Right lobe of liver (tissue), 6 donors: ENCODE measurements at regions not wholly inside any gene's neighbourhood (a gene's known extent, or its start where the extent isn't known, plus 50 kb on each side); places are given as distances from the start of the nearest gene placed in this dataset.

Experiments used
- ATAC-seq, 4 donors: fragments of 200-7000 bp; cut with Tn5 transposase; one replicate each; pipeline ENCODE4 v1.9.1; 2020; ENCODE audit warnings: mild to moderate bottlenecking in 4 of 4, moderate library complexity in 4 of 4
- DNase-seq, 3 donors: peaks; one replicate each; pipeline ENCODE4 v3.0.0-alpha.2; 2020
- H3K27ac ChIP-seq, 3 donors: fragments of 200-600 bp; one replicate each; pipeline ENCODE4 v1.8.0; 2022
- H3K27me3 ChIP-seq, 2 donors: fragments of 200-600 bp; one replicate each; pipeline ENCODE4 v1.8.0; 2022
- H3K36me3 ChIP-seq, 4 donors: fragments of 200-600 bp; sonication (generic) in 1 of 4; one replicate each; pipeline versions ENCODE4 v1.5.1 to v1.8.0; 2017 to 2022; ENCODE audit warnings: control low read depth in 1 of 4
- H3K4me1 ChIP-seq, 4 donors: fragments of 200-600 bp; sonication (generic) in 1 of 4; one replicate each; pipeline versions ENCODE4 v1.5.1 to v1.8.0; 2017 to 2022; ENCODE audit warnings: control low read depth in 1 of 4
- H3K4me3 ChIP-seq, 3 donors: fragments of 200-600 bp; one replicate each; pipeline ENCODE4 v1.8.0; 2022
- H3K9me3 ChIP-seq, 4 donors: fragments of 200-600 bp; sonication (generic) in 1 of 4; one replicate each; pipeline versions ENCODE4 v1.5.1 to v1.8.0; 2017 to 2022; ENCODE audit warnings: control low read depth in 1 of 4
- CTCF ChIP-seq, 4 donors: fragments of 200-600 bp in 3 of 4; fragments of 450-650 bp in 1 of 4; IDR thresholded peaks; one replicate each; pipeline versions ENCODE4 v1.5.1 to v1.8.0; 2016 to 2022; ENCODE audit warnings: antibody characterized with exemption in 4 of 4, mild to moderate bottlenecking in 2 of 4
- POLR2A ChIP-seq: fragments of 450-650 bp; IDR thresholded peaks from one replicate; pipeline ENCODE4 v1.6.1; 2017; ENCODE audit warnings: antibody characterized with exemption, mild to moderate bottlenecking
- WGBS: methylation state at CpG from one replicate; pipeline ENCODE4 v1.1.6; 2018; ENCODE audit warnings: low coverage, low lambda C conversion rate; ENCODE audit not compliant: insufficient coverage; ENCODE audit errors: missing lambda C conversion rate; 5-methylcytosine and 5-hydroxymethylcytosine counted together
- intact Hi-C, 2 donors: fragments of 100-400 bp; cut with DNase I; formaldehyde crosslinking; loops; one replicate each; pipeline versions ENCODE4 v1.11.2 to v1.14.1; 2022
- donor health status: DM: no; HTN: yes; CAD: no.
- donor health status: DM: no; HTN: no; CAD: no.
- donor health status: DM: no; HTN: no; CAD: no.
- donor health status: DM: no; HTN: yes; CAD: no.
- donor health status: DM: no; HTN: yes; CAD: no.

GRCh38 chr4:63618883-63619718, 790.1 kb downstream of the TECRL start:
- H3K27ac ChIP-seq = no peak overlapping the region
- WGBS = 31% methylated on average over 6 of the region's 6 CpGs
- no peaks in the 10 kb centered on the region for H3K4me1 ChIP-seq
- TF ChIP-seq POLR2A (no peak), CTCF (IDR thresholded peaks at IDR 0.05) (no peak)
- intact Hi-C loops = no loop called here
- ATAC-seq (no peak), DNase-seq (no peak)
- H3K27me3 ChIP-seq = no peaks in the 10 kb centered on the region
- no peak overlapping the region for H3K4me3 ChIP-seq
- no peaks in the 10 kb centered on the region for H3K36me3 ChIP-seq
- no peaks in the 10 kb centered on the region for H3K9me3 ChIP-seq

- WGBS = 68% methylated on average over 6 of the region's 9 CpGs
- no peak overlapping the region for H3K27ac ChIP-seq
- no peaks in the 10 kb centered on the region for H3K36me3 ChIP-seq
- TF ChIP-seq POLR2A (no peak), CTCF (IDR thresholded peaks at IDR 0.05) (no peak)
- intact Hi-C loops = no loop called here
- no peaks in the 10 kb centered on the region for H3K9me3 ChIP-seq
- no peaks in the 10 kb centered on the region for H3K27me3 ChIP-seq
- no peaks in the 10 kb centered on the region for H3K4me1 ChIP-seq
- ATAC-seq = no peak
- no peak overlapping the region for H3K4me3 ChIP-seq
- DNase-seq = no peak
Measured at GRCh38 chr4:63607169-63607872, 801.9 kb downstream of the TECRL start.

- TF ChIP-seq POLR2A (no peak), CTCF (IDR thresholded peaks at IDR 0.05) (no peak)
- no peak overlapping the region for H3K4me3 ChIP-seq
- no peaks in the 10 kb centered on the region for H3K9me3 ChIP-seq
- 42% methylated on average over 2 of the region's 6 CpGs for WGBS
- H3K27ac ChIP-seq = no peak overlapping the region
- ATAC-seq (no peak), DNase-seq (no peak)
- no peaks in the 10 kb centered on the region for H3K4me1 ChIP-seq
- intact Hi-C loops = no loop called here
- no peaks in the 10 kb centered on the region for H3K36me3 ChIP-seq
- H3K27me3 ChIP-seq = no peaks in the 10 kb centered on the region
Measured at GRCh38 chr4:63589796-63590195, 819.5 kb downstream of the TECRL start.

GRCh38 chr4:63583561-63583960, 825.7 kb downstream of the TECRL start:
- 49% methylated on average over 2 of the region's 2 CpGs for WGBS

More at GRCh38 chr4:63583561-63583960, 825.7 kb downstream of the TECRL start:
- no peaks in the 10 kb centered on the region for H3K36me3 ChIP-seq
- H3K4me3 ChIP-seq = no peak overlapping the region
- H3K4me1 ChIP-seq = no peaks in the 10 kb centered on the region
- H3K9me3 ChIP-seq = no peaks in the 10 kb centered on the region
- intact Hi-C loops = no loop called here
- no peak overlapping the region for H3K27ac ChIP-seq
- H3K27me3 ChIP-seq = no peaks in the 10 kb centered on the region
- TF ChIP-seq CTCF (IDR thresholded peaks at IDR 0.05) (no peak), POLR2A (no peak)
- DNase-seq = no peak
- no peak for ATAC-seq
